ENCODE measurements at regions not wholly inside any gene's neighbourhood (a gene's known extent, or its start where the extent isn't known, plus 50 kb on each side); places are given as distances from the start of the nearest gene placed in this dataset.

GRCh38 chr18:66439670-66440069, 164.2 kb downstream of the CDH19 start:
- no peak overlapping the region for H2BK12ac ChIP-seq (ENCODE audit: low read depth, low read length)
- H3K4me3 ChIP-seq (ENCODE audit: extremely low read depth in 1 of 4, insufficient read depth in 2 of 4, low read depth in 3 of 4, low read length in 4 of 4): no peak overlapping the region
- no peak overlapping the region for H4K5ac ChIP-seq (ENCODE audit: insufficient read length, low read depth, low read length)
- no peak overlapping the region for H3K23ac ChIP-seq (ENCODE audit: insufficient read length)
- TF ChIP-seq EGR1 (IDR thresholded peaks at IDR 0.05; ENCODE audit: borderline replicate concordance, low read depth, low read length) (no peak), SRF (IDR thresholded peaks at IDR 0.05; ENCODE audit: low read depth, low read length) (no peak), CBX5 (IDR thresholded peaks at IDR 0.05; ENCODE audit: low read depth, low read length) (no peak), EZH2 (IDR thresholded peaks at IDR 0.05; ENCODE audit: low read depth, low read length, severe bottlenecking) (no peak), ZNF274 (IDR thresholded peaks at IDR 0.05; ENCODE audit: borderline replicate concordance, extremely low read depth, low read length) (no peak)
- no peaks in the 10 kb centered on the region for H3K4me1 ChIP-seq (replicated peaks in 1 of 4; ENCODE audit: control insufficient read depth in 3 of 4, insufficient read depth in 4 of 4, low read length in 3 of 4)
- no peak overlapping the region for H3K4ac ChIP-seq (replicated peaks; ENCODE audit: insufficient read length, low read depth, low read length)
- no peak overlapping the region for H3K9ac ChIP-seq (replicated peaks in 1 of 4; ENCODE audit: extremely low read depth in 1 of 4, low read depth in 3 of 4, low read length in 3 of 4)
- H3K79me1 ChIP-seq (ENCODE audit: low read depth, low read length): no peaks in the 10 kb centered on the region
- WGBS, 2 experiments (ENCODE audit: extremely low coverage in 1 of 2, insufficient coverage in 1 of 2, insufficient read length in 1 of 2, insufficient replicate concordance in 2 of 2, low coverage in 1 of 2, low lambda C conversion rate in 2 of 2, missing lambda C conversion rate in 1 of 2): 96% methylated on average over 7 of the region's 7 CpGs; no CpG with 5 or more reads in 1 of the 2 experiments
- no peaks in the 10 kb centered on the region for H3K23me2 ChIP-seq (ENCODE audit: low read depth, low read length)
- no peak overlapping the region for H3K56ac ChIP-seq (replicated peaks; ENCODE audit: insufficient read length, low read depth, low read length)
- no peaks in the 10 kb centered on the region for H3K9me3 ChIP-seq (ENCODE audit: insufficient read depth in 2 of 2, low read depth in 1 of 2, low read length in 1 of 2)
- H3K27ac ChIP-seq (ENCODE audit: low read depth, low read length): no peak overlapping the region
- H4K8ac ChIP-seq (ENCODE audit: extremely low read depth, insufficient read depth, low read length): no peak overlapping the region
- H3K4me2 ChIP-seq (ENCODE audit: insufficient read depth in 1 of 2, low read depth in 2 of 2, low read length in 2 of 2): no peak overlapping the region
- peaks cover 0 to 1% (median 0%) of the 10 kb centered on the region in 4 experiments; a peak in 1 of 7 replicates for H3K27me3 ChIP-seq (replicated peaks in 1 of 4; ENCODE audit: control insufficient read depth in 3 of 4, extremely low read depth in 1 of 4, insufficient read depth in 3 of 4, low read length in 3 of 4)
- H2BK5ac ChIP-seq (ENCODE audit: low read depth, low read length): no peak overlapping the region
- H3K18ac ChIP-seq (ENCODE audit: extremely low read depth, low read length): no peak overlapping the region
- H2BK15ac ChIP-seq (ENCODE audit: low read length): no peak overlapping the region
- H3K36me3 ChIP-seq (ENCODE audit: control insufficient read depth in 2 of 4, insufficient read depth in 4 of 4, low read length in 3 of 4): no peaks in the 10 kb centered on the region
- H3K79me2 ChIP-seq (ENCODE audit: control insufficient read depth in 1 of 2, insufficient read depth in 2 of 2, low read length in 2 of 2): no peaks in the 10 kb centered on the region
- H2AFZ ChIP-seq (ENCODE audit: low read length): peak overlapping the region; percentile 53; the same call in 1 of the 2 replicates
- H2BK120ac ChIP-seq (replicated peaks; ENCODE audit: low read depth, low read length): no peak overlapping the region
- DNase-seq (ENCODE audit: low read depth in 1 of 2, low spot score in 2 of 2) (no peak), FAIRE-seq (no peak)
- CTCF ChIA-PET (ENCODE audit: partially characterized antibody): interaction anchor here (0.6 to 1.2 kb wide), 5 partner anchors 17 to 620 kb away, joined by 3 to 5 read pairs (median 4); no protein-coding TSS in a partner anchor
- no peak overlapping the region for H3K14ac ChIP-seq (ENCODE audit: insufficient read length)
- no peaks in the 10 kb centered on the region for H4K20me1 ChIP-seq (replicated peaks in 1 of 2; ENCODE audit: control insufficient read depth in 1 of 2, insufficient read depth in 2 of 2, low read length in 2 of 2)
- no peak overlapping the region for H2BK20ac ChIP-seq (ENCODE audit: low read length)
- no peak overlapping the region for H2AK5ac ChIP-seq (ENCODE audit: low read depth, low read length)
- POLR2A ChIA-PET (ENCODE audit: partially characterized antibody): no interaction called here
- H4K91ac ChIP-seq (replicated peaks; ENCODE audit: insufficient read length, low read length): no peak overlapping the region
